HCT116 (cell line): ENCODE measurements at regions not wholly inside any gene's neighbourhood (a gene's known extent, or its start where the extent isn't known, plus 50 kb on each side); places are given as distances from the start of the nearest gene placed in this dataset.
A peak's percentile ranks its signal among the peaks of the same experiment; 100 is the strongest.

Experiments
- ATAC-seq: fragments of 200-7000 bp; cut with Tn5 transposase; 2 replicates; pipeline ENCODE4 v1.9.1; 2020; ENCODE audit warnings: mild to moderate bottlenecking, moderate library complexity
- BruUV-seq: library from RNA; stranded (reverse); fragments of 400-500 nt; replicated peaks from 2 replicates; lab custom pipeline; 2021; lab: Mats Ljungman, UMichigan
- CTCF ChIA-PET: fragments of 300-600 bp; sonication (Branson Sonifier 250); formaldehyde crosslinking; loops from one replicate; lab custom pipeline; 2021; ENCODE audit warnings: antibody characterized with exemption; lab: Charles Lee
- POLR2A ChIA-PET: fragments of 300-600, 350-600 bp; sonication (Branson Sonifier 250); formaldehyde crosslinking; loops from one replicate; lab custom pipeline; 2021; ENCODE audit warnings: antibody characterized with exemption; lab: Charles Lee
- RAD21 ChIA-PET, 2 experiments: fragments of 300-600 bp; sonication (Branson Sonifier 250); formaldehyde crosslinking; loops; one replicate each; lab custom pipeline; 2023; ENCODE audit warnings: low total read pairs in 2 of 2; ENCODE audit not compliant: uncharacterized antibody in 2 of 2, unreplicated experiment in 2 of 2, low non-redundant PET in 1 of 2; lab: Charles Lee
- DNase-seq: peaks from one replicate; pipeline ENCODE4 v3.0.0-alpha.2; 2010; ENCODE audit warnings: low read depth, low spot score
- H2AFZ ChIP-seq: fragments of 200-600 bp; shearing (Covaris generic), sonication (generic); 2 replicates; pipeline ENCODE4 v1.6.1; 2017; ENCODE audit warnings: low read depth, mixed run types, mixed read lengths, antibody characterized with exemption, low read length; ENCODE audit not compliant: poor library complexity, severe bottlenecking
- H3K27ac ChIP-seq: 2 replicates; pipeline ENCODE4 v1.5.1; 2012; ENCODE audit warnings: low read depth, low read length
- H3K27me3 ChIP-seq: fragments of 200-600 bp; sonication (generic); 2 replicates; pipeline ENCODE4 v1.6.1; 2016; ENCODE audit warnings: mixed run types, low read length, mixed read lengths; ENCODE audit not compliant: insufficient read depth
- H3K36me3 ChIP-seq, 2 experiments: fragments of 200-500 bp in 1 of 2; fragments of 200-600 bp in 1 of 2; sonication (Bioruptor generic) in 1 of 2; sonication (generic) in 1 of 2; 2 replicates each; pipeline versions ENCODE4 v1.5.1 to v1.6.1; 2014 to 2016; ENCODE audit warnings: low read length in 2 of 2, inconsistent platforms in 1 of 2, mixed read lengths in 1 of 2, mixed run types in 1 of 2; ENCODE audit not compliant: insufficient read depth in 2 of 2, control insufficient read depth in 1 of 2
- H3K4me1 ChIP-seq, 2 experiments: fragments of 200-600 bp in 1 of 2; sonication (generic) in 1 of 2; 2 replicates each; pipeline versions ENCODE4 v1.5.1 to v1.6.1; 2012 to 2017; ENCODE audit warnings: low read length in 2 of 2, inconsistent platforms in 1 of 2, mild to moderate bottlenecking in 1 of 2, mixed read lengths in 1 of 2, mixed run types in 1 of 2, moderate library complexity in 1 of 2; ENCODE audit not compliant: insufficient read depth in 2 of 2, control insufficient read depth in 1 of 2
- H3K4me2 ChIP-seq: fragments of 200-600 bp; sonication (generic); 2 replicates; pipeline ENCODE4 v1.6.1; 2017; ENCODE audit warnings: mixed run types, low read length, mixed read lengths
- H3K4me3 ChIP-seq, 2 experiments: fragments of 200-600 bp in 1 of 2; sonication (generic) in 1 of 2; replicated peaks in 1 of 2; 2 replicates each; pipeline ENCODE4 v1.5.1; 2011 to 2016; ENCODE audit warnings: low read length in 2 of 2, control low read depth in 1 of 2, low read depth in 1 of 2, mild to moderate bottlenecking in 1 of 2, mixed read lengths in 1 of 2, mixed run types in 1 of 2
- H3K79me2 ChIP-seq: fragments of 200-600 bp; sonication (generic); 2 replicates; pipeline ENCODE4 v1.6.1; 2017; ENCODE audit warnings: mild to moderate bottlenecking, mixed run types, low read length, moderate library complexity, mixed read lengths; ENCODE audit not compliant: insufficient read depth
- H3K9ac ChIP-seq: fragments of 200-600 bp; sonication (generic); 2 replicates; pipeline ENCODE4 v1.6.1; 2016; ENCODE audit warnings: low read length, mixed read lengths
- H3K9me2 ChIP-seq: fragments of 200-600 bp; sonication (generic), shearing (Covaris generic); 2 replicates; pipeline ENCODE4 v1.6.1; 2017; ENCODE audit warnings: mixed run types, mild to moderate bottlenecking, moderate library complexity; ENCODE audit not compliant: insufficient read depth
- H3K9me3 ChIP-seq, 2 experiments: fragments of 200-500 bp in 1 of 2; fragments of 200-600 bp in 1 of 2; sonication (Bioruptor generic) in 1 of 2; sonication (generic) in 1 of 2; 2 replicates each; pipeline ENCODE4 v1.6.1; 2014 to 2017; ENCODE audit warnings: low read length in 2 of 2, mixed read lengths in 2 of 2, inconsistent platforms in 1 of 2, low read depth in 1 of 2, mild to moderate bottlenecking in 1 of 2, mixed run types in 1 of 2, moderate library complexity in 1 of 2; ENCODE audit not compliant: control insufficient read depth in 1 of 2, insufficient read depth in 1 of 2
- H4K20me1 ChIP-seq: fragments of 200-600 bp; sonication (generic), shearing (Covaris generic); 2 replicates; pipeline ENCODE4 v1.6.1; 2017; ENCODE audit warnings: mixed run types, mild to moderate bottlenecking, moderate library complexity; ENCODE audit not compliant: insufficient read depth
- CBX3 ChIP-seq: IDR thresholded peaks from 2 replicates; pipeline ENCODE4 v1.6.1; 2012; ENCODE audit warnings: low read depth
- CEBPB ChIP-seq: IDR thresholded peaks from 2 replicates; pipeline ENCODE4 v1.6.1; 2012; ENCODE audit warnings: low read depth
- EGR1 ChIP-seq: IDR thresholded peaks from 2 replicates; pipeline ENCODE4 v1.6.1; 2012; ENCODE audit warnings: low read depth
- ELF1 ChIP-seq: IDR thresholded peaks from 2 replicates; pipeline ENCODE4 v1.6.1; 2012; ENCODE audit warnings: low read depth, borderline replicate concordance
- EZH2 ChIP-seq: fragments of 200-600 bp; sonication (generic); IDR thresholded peaks from 2 replicates; pipeline ENCODE4 v1.6.1; 2017; ENCODE audit warnings: antibody characterized with exemption, mixed run types
- EZH2phosphoT487 ChIP-seq: fragments of 200-600 bp; IDR thresholded peaks from 2 replicates; pipeline ENCODE4 v1.6.1; 2018; ENCODE audit warnings: antibody characterized with exemption, borderline replicate concordance
- JUND ChIP-seq: IDR thresholded peaks from 2 replicates; pipeline ENCODE4 v1.6.1; 2012
- MAX ChIP-seq: IDR thresholded peaks from 2 replicates; pipeline ENCODE4 v1.6.1; 2012
- RAD21 ChIP-seq: IDR thresholded peaks from 2 replicates; pipeline ENCODE4 v1.6.1; 2012; ENCODE audit warnings: low read depth, mild to moderate bottlenecking
- REST ChIP-seq: IDR thresholded peaks from 2 replicates; pipeline ENCODE4 v1.6.1; 2012; ENCODE audit warnings: low read depth
- SIN3A ChIP-seq: IDR thresholded peaks from 2 replicates; pipeline ENCODE4 v1.6.1; 2012; ENCODE audit warnings: low read depth
- SP1 ChIP-seq: IDR thresholded peaks from 2 replicates; pipeline ENCODE4 v1.6.1; 2012; ENCODE audit warnings: low read depth
- SRF ChIP-seq: IDR thresholded peaks from 2 replicates; pipeline ENCODE4 v1.6.1; 2012; ENCODE audit warnings: low read depth
- YY1 ChIP-seq: IDR thresholded peaks from 2 replicates; pipeline ENCODE4 v1.6.1; 2011; ENCODE audit warnings: low read length, low read depth, moderate library complexity, mild to moderate bottlenecking; ENCODE audit not compliant: insufficient replicate concordance; ENCODE audit errors: extremely low read depth
- ZFX ChIP-seq: fragments of 450-650 bp; IDR thresholded peaks from 2 replicates; pipeline ENCODE4 v1.6.1; 2017
- ZNF274 ChIP-seq: fragments of 200-500 bp; sonication (Bioruptor generic); IDR thresholded peaks from 2 replicates; pipeline ENCODE4 v1.6.1; 2014; ENCODE audit warnings: mild to moderate bottlenecking, low read depth, low read length, inconsistent platforms
- intact Hi-C: fragments of 100-400 bp; cut with micrococcal nuclease; formaldehyde crosslinking; loops from 2 replicates; pipeline ENCODE4 v1.10.0; 2022
- TF ChIP-seq, protein P1 (sequence below): IDR thresholded peaks from 2 replicates; pipeline ENCODE4 v1.6.1; 2011; ENCODE audit warnings: mild to moderate bottlenecking, low read length, moderate library complexity; ENCODE audit not compliant: insufficient replicate concordance; ENCODE audit errors: extremely low read depth
- TF ChIP-seq, protein P2 (sequence below): IDR thresholded peaks from 2 replicates; pipeline ENCODE4 v1.6.1; 2012

DNA sequence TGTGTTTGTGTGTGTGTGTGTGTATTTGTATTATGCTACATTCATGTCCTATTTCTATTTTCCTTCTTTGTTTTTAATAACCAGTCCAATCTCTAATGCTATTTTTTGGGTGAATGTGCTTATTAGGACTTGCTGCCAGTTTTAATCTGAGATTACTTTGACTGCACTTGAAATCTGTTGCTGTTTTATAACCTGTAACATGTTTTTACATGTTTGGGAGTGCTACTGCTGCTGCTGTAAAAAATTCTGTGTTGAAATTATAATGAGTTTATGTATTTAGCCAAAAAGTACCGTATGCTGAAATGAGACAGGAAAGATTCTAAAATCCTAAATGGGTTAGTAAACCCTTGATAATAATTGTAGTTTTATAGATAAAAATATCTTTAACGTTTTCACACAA lies 104.7 kb upstream of the SSBP2 start:
- intact Hi-C loops: no loop called here
- Histone ChIP-seq H3K27me3 (no peaks in the 10 kb centered on the region), H3K9ac (no peak overlapping the region), H4K20me1 (no peaks in the 10 kb centered on the region), H3K4me3 (no peak overlapping the region), H3K4me2 (no peak overlapping the region), H3K36me3 (no peaks in the 10 kb centered on the region), H3K79me2 (no peaks in the 10 kb centered on the region), H3K4me1 (peaks cover 38 to 48% of the 10 kb centered on the region in 2 experiments), H3K9me2 (no peaks in the 10 kb centered on the region), H2AFZ (peak overlapping the region; percentile 59), H3K27ac (no peak overlapping the region), H3K9me3 (no peaks in the 10 kb centered on the region)
- ChIA-PET RAD21 (no interaction called here), POLR2A (interaction anchor here (1.4 kb wide), 1 partner anchor 76 kb away, joined by 3 read pairs; no protein-coding TSS in a partner anchor), CTCF (no interaction called here)
- ATAC-seq (no peak), DNase-seq (no peak)
- BruUV-seq: no TSS peak
- TF ChIP-seq, protein P1, sequence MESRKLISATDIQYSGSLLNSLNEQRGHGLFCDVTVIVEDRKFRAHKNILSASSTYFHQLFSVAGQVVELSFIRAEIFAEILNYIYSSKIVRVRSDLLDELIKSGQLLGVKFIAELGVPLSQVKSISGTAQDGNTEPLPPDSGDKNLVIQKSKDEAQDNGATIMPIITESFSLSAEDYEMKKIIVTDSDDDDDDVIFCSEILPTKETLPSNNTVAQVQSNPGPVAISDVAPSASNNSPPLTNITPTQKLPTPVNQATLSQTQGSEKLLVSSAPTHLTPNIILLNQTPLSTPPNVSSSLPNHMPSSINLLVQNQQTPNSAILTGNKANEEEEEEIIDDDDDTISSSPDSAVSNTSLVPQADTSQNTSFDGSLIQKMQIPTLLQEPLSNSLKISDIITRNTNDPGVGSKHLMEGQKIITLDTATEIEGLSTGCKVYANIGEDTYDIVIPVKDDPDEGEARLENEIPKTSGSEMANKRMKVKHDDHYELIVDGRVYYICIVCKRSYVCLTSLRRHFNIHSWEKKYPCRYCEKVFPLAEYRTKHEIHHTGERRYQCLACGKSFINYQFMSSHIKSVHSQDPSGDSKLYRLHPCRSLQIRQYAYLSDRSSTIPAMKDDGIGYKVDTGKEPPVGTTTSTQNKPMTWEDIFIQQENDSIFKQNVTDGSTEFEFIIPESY: no peak
- TF ChIP-seq SP1 (no peak), JUND (no peak), ZNF274 (no peak), RAD21 (no peak), ELF1 (no peak), MAX (no peak), EGR1 (no peak), SRF (no peak), EZH2phosphoT487 (no peak), YY1 (no peak), EZH2 (no peak), CEBPB (no peak), SIN3A (no peak), ZFX (no peak), REST (no peak), CBX3 (no peak)
- TF ChIP-seq, protein P2, sequence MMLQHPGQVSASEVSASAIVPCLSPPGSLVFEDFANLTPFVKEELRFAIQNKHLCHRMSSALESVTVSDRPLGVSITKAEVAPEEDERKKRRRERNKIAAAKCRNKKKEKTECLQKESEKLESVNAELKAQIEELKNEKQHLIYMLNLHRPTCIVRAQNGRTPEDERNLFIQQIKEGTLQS: no peak
